ENCODE measurements at regions not wholly inside any gene's neighbourhood (a gene's known extent, or its start where the extent isn't known, plus 50 kb on each side); places are given as distances from the start of the nearest gene placed in this dataset.
"Not testable (repeated sequence)": the region's sequence is repeated elsewhere in the genome, so short reads cannot be mapped to it uniquely, and the experiment has no call there.

- Histone ChIP-seq H3K27ac (replicated peaks; ENCODE audit: low read length) (no peak overlapping the region), H3K4me2 (ENCODE audit: insufficient read depth, low read length, poor library complexity, severe bottlenecking) (no peak overlapping the region), H4K8ac (ENCODE audit: low read depth, low read length) (no peak overlapping the region), H2BK12ac (ENCODE audit: low read length) (no peak overlapping the region), H2BK15ac (ENCODE audit: low read length) (no peak overlapping the region), H3K14ac (ENCODE audit: low read length) (no peak overlapping the region), H2AFZ (ENCODE audit: low read length) (no peak overlapping the region), H2AK5ac (ENCODE audit: low read depth, low read length) (no peak overlapping the region), H3K79me1 (ENCODE audit: low read depth, low read length) (no peaks in the 10 kb centered on the region), H3K4ac (ENCODE audit: low read length) (no peak overlapping the region), H3K36me3 (replicated peaks in 1 of 2; ENCODE audit: control insufficient read depth in 2 of 2, insufficient read depth in 2 of 2, low read length in 2 of 2) (no peaks in the 10 kb centered on the region), H2BK5ac (ENCODE audit: low read length) (no peak overlapping the region), H3K27me3 (ENCODE audit: control insufficient read depth in 3 of 3, insufficient read depth in 3 of 3, low read depth in 1 of 3, low read length in 3 of 3) (peaks cover 0 to 6% (median 0%) of the 10 kb centered on the region in 3 experiments), H3K9ac (ENCODE audit: low read depth, low read length, poor library complexity) (no peak overlapping the region), H3K18ac (ENCODE audit: low read length) (no peak overlapping the region), H3K4me3 (ENCODE audit: low read length in 2 of 2) (no peak overlapping the region), H3K4me1 (ENCODE audit: control insufficient read depth in 2 of 2, insufficient read depth in 1 of 2, low read depth in 1 of 2, low read length in 2 of 2) (peaks cover 5 to 6% of the 10 kb centered on the region in 2 donors), H3K23ac (ENCODE audit: low read depth, low read length, poor library complexity) (no peak overlapping the region), H4K91ac (ENCODE audit: low read depth, low read length, poor library complexity) (no peak overlapping the region), H2BK120ac (ENCODE audit: low read depth, low read length) (no peak overlapping the region), H3K9me3 (replicated peaks in 1 of 2; ENCODE audit: control insufficient read depth in 2 of 2, insufficient read depth in 1 of 2, low read depth in 1 of 2, low read length in 2 of 2) (no peaks in the 10 kb centered on the region)
- WGBS, 2 donors (ENCODE audit: extremely low coverage in 2 of 2, insufficient read length in 2 of 2, insufficient replicate concordance in 1 of 2) = no CpG with 5 or more reads among the region's 11 CpGs
- DNase-seq (ENCODE audit: low spot score) = no peak
Measured at GRCh38 chr6:3615391-3616380, 135.8 kb downstream of the PXDC1 start.

- DNase-seq (ENCODE audit: low spot score) = no peak
- Histone ChIP-seq H3K79me1 (ENCODE audit: low read depth, low read length) (no peaks in the 10 kb centered on the region), H4K8ac (ENCODE audit: low read depth, low read length) (no peak overlapping the region), H3K18ac (ENCODE audit: low read length) (no peak overlapping the region), H4K91ac (ENCODE audit: low read depth, low read length, poor library complexity) (no peak overlapping the region), H2BK120ac (ENCODE audit: low read depth, low read length) (no peak overlapping the region), H2AFZ (ENCODE audit: low read length) (no peak overlapping the region), H3K4me3 (ENCODE audit: low read length in 2 of 2) (no peak overlapping the region), H3K4me1 (ENCODE audit: control insufficient read depth in 2 of 2, insufficient read depth in 1 of 2, low read depth in 1 of 2, low read length in 2 of 2) (peaks cover 5 to 6% of the 10 kb centered on the region in 2 donors), H3K23ac (ENCODE audit: low read depth, low read length, poor library complexity) (no peak overlapping the region), H3K27me3 (ENCODE audit: control insufficient read depth in 3 of 3, insufficient read depth in 3 of 3, low read depth in 1 of 3, low read length in 3 of 3) (peaks cover 0 to 6% (median 0%) of the 10 kb centered on the region in 3 experiments), H3K27ac (replicated peaks; ENCODE audit: low read length) (no peak overlapping the region), H3K36me3 (replicated peaks in 1 of 2; ENCODE audit: control insufficient read depth in 2 of 2, insufficient read depth in 2 of 2, low read length in 2 of 2) (no peaks in the 10 kb centered on the region), H3K9me3 (replicated peaks in 1 of 2; ENCODE audit: control insufficient read depth in 2 of 2, insufficient read depth in 1 of 2, low read depth in 1 of 2, low read length in 2 of 2) (no peaks in the 10 kb centered on the region), H2BK15ac (ENCODE audit: low read length) (no peak overlapping the region), H3K4ac (ENCODE audit: low read length) (no peak overlapping the region), H2BK5ac (ENCODE audit: low read length) (no peak overlapping the region), H2AK5ac (ENCODE audit: low read depth, low read length) (no peak overlapping the region), H2BK12ac (ENCODE audit: low read length) (no peak overlapping the region), H3K9ac (ENCODE audit: low read depth, low read length, poor library complexity) (no peak overlapping the region), H3K14ac (ENCODE audit: low read length) (no peak overlapping the region), H3K4me2 (ENCODE audit: insufficient read depth, low read length, poor library complexity, severe bottlenecking) (no peak overlapping the region)
- WGBS, 2 donors (ENCODE audit: extremely low coverage in 2 of 2, insufficient read length in 2 of 2, insufficient replicate concordance in 1 of 2) = no CpG with 5 or more reads among the region's 2 CpGs
Measured at GRCh38 chr6:3614918-3615317, 136.6 kb downstream of the PXDC1 start.

- H4K8ac ChIP-seq (ENCODE audit: low read depth, low read length) = not testable (repeated sequence)
Measured at GRCh38 chr6:3613565-3613964, 137.9 kb downstream of the PXDC1 start.

GRCh38 chr6:3612341-3613041, 139.0 kb downstream of the PXDC1 start:
- no peak for DNase-seq (ENCODE audit: low spot score)
- H2BK15ac ChIP-seq (ENCODE audit: low read length) = no peak overlapping the region
- H3K4me3 ChIP-seq (ENCODE audit: low read length in 2 of 2) = no peak overlapping the region
- no peak overlapping the region for H3K18ac ChIP-seq (ENCODE audit: low read length)
- H3K4ac ChIP-seq (ENCODE audit: low read length) = no peak overlapping the region
- H3K9ac ChIP-seq (ENCODE audit: low read depth, low read length, poor library complexity) = no peak overlapping the region
- H4K8ac ChIP-seq (ENCODE audit: low read depth, low read length) = no peak overlapping the region
- no peaks in the 10 kb centered on the region for H3K36me3 ChIP-seq (replicated peaks in 1 of 2; ENCODE audit: control insufficient read depth in 2 of 2, insufficient read depth in 2 of 2, low read length in 2 of 2)
- peak overlapping the region; percentile 0 for H2AFZ ChIP-seq (ENCODE audit: low read length)
- H3K23ac ChIP-seq (ENCODE audit: low read depth, low read length, poor library complexity) = no peak overlapping the region
- H3K4me2 ChIP-seq (ENCODE audit: insufficient read depth, low read length, poor library complexity, severe bottlenecking) = no peak overlapping the region
- no peaks in the 10 kb centered on the region for H3K9me3 ChIP-seq (replicated peaks in 1 of 2; ENCODE audit: control insufficient read depth in 2 of 2, insufficient read depth in 1 of 2, low read depth in 1 of 2, low read length in 2 of 2)
- no peak overlapping the region for H2BK5ac ChIP-seq (ENCODE audit: low read length)
- H2BK12ac ChIP-seq (ENCODE audit: low read length) = no peak overlapping the region
- H3K27ac ChIP-seq (replicated peaks; ENCODE audit: low read length) = no peak overlapping the region
- peaks cover 0 to 6% (median 0%) of the 10 kb centered on the region in 3 experiments for H3K27me3 ChIP-seq (ENCODE audit: control insufficient read depth in 3 of 3, insufficient read depth in 3 of 3, low read depth in 1 of 3, low read length in 3 of 3)
- no CpG with 5 or more reads among the region's 8 CpGs for WGBS, 2 donors (ENCODE audit: extremely low coverage in 2 of 2, insufficient read length in 2 of 2, insufficient replicate concordance in 1 of 2)
- no peaks in the 10 kb centered on the region for H3K79me1 ChIP-seq (ENCODE audit: low read depth, low read length)
- no peak overlapping the region for H2BK120ac ChIP-seq (ENCODE audit: low read depth, low read length)
- H4K91ac ChIP-seq (ENCODE audit: low read depth, low read length, poor library complexity) = no peak overlapping the region
- H2AK5ac ChIP-seq (ENCODE audit: low read depth, low read length) = no peak overlapping the region
- peaks cover 5 to 6% of the 10 kb centered on the region in 2 donors for H3K4me1 ChIP-seq (ENCODE audit: control insufficient read depth in 2 of 2, insufficient read depth in 1 of 2, low read depth in 1 of 2, low read length in 2 of 2)
- H3K14ac ChIP-seq (ENCODE audit: low read length) = no peak overlapping the region

More at GRCh38 chr6:3613565-3613964, 137.9 kb downstream of the PXDC1 start:
- H3K14ac ChIP-seq (ENCODE audit: low read length); H3K9ac ChIP-seq (ENCODE audit: low read depth, low read length, poor library complexity); H3K4me1 ChIP-seq (ENCODE audit: control insufficient read depth in 2 of 2, insufficient read depth in 1 of 2, low read depth in 1 of 2, low read length in 2 of 2); H3K4me2 ChIP-seq (ENCODE audit: insufficient read depth, low read length, poor library complexity, severe bottlenecking); H2BK120ac ChIP-seq (ENCODE audit: low read depth, low read length); H3K36me3 ChIP-seq (replicated peaks in 1 of 2; ENCODE audit: control insufficient read depth in 2 of 2, insufficient read depth in 2 of 2, low read length in 2 of 2); H3K18ac ChIP-seq (ENCODE audit: low read length); H3K27me3 ChIP-seq (ENCODE audit: control insufficient read depth in 3 of 3, insufficient read depth in 3 of 3, low read depth in 1 of 3, low read length in 3 of 3); H2AFZ ChIP-seq (ENCODE audit: low read length); H2BK15ac ChIP-seq (ENCODE audit: low read length); H3K23ac ChIP-seq (ENCODE audit: low read depth, low read length, poor library complexity); H2BK5ac ChIP-seq (ENCODE audit: low read length); H2AK5ac ChIP-seq (ENCODE audit: low read depth, low read length); H3K4me3 ChIP-seq (ENCODE audit: low read length in 2 of 2); H4K91ac ChIP-seq (ENCODE audit: low read depth, low read length, poor library complexity); H3K27ac ChIP-seq (replicated peaks; ENCODE audit: low read length); DNase-seq (ENCODE audit: low spot score); H3K4ac ChIP-seq (ENCODE audit: low read length); H3K79me1 ChIP-seq (ENCODE audit: low read depth, low read length); H3K9me3 ChIP-seq (replicated peaks in 1 of 2; ENCODE audit: control insufficient read depth in 2 of 2, insufficient read depth in 1 of 2, low read depth in 1 of 2, low read length in 2 of 2); H2BK12ac ChIP-seq (ENCODE audit: low read length): not testable (repeated sequence)
- no CpG with 5 or more reads among the region's 1 CpG for WGBS, 2 donors (ENCODE audit: extremely low coverage in 2 of 2, insufficient read length in 2 of 2, insufficient replicate concordance in 1 of 2)

Measured in neuronal stem cell (in vitro differentiated cells).